ENCODE measurements at regions not wholly inside any gene's neighbourhood (a gene's known extent, or its start where the extent isn't known, plus 50 kb on each side); places are given as distances from the start of the nearest gene placed in this dataset.
"Not testable (repeated sequence)": the region's sequence is repeated elsewhere in the genome, so short reads cannot be mapped to it uniquely, and the experiment has no call there.

DNA sequence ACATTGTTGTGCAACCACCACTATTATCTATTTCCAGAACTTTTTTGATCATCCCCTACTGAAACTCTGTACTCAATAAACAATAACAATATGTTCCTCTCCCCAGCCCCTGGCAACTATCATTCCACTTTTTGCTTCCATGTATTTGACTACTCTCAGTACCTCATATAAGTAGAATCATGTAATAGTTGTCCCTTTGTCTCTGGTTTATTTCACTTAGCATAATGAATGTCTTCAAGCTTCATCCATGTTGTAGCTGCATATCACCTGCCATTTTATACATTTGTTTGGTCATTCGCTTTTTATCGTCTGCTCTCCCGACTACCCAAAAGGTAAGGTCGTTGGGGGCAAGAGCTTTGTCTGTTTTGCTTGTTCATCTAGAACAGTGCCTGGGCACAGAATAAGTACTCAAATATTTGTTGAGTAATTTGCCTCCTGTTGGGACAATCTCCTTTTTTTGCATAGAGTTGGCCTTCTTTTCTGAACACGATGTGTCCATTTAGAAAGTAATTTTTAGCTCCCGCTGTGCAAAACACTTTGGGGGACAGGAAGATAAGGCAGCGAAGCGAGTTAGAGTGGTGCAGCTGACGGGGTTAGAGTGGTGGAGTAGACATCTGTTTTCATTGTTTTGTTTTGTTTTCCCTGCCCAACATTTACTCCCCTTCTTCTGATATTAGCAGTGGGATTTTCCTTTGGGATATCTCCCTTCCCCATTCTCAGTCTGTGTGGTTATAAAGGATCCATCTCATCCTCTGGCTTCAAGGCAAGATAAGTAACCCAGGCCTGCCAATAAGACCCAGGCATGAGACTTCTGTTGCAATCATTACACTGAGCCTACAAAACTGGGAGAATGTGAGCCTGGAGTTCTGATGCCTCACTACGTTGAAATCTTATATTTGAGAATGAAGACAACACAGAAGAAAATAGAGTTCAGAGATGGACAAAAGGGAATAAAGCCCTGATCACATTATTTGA is 83.4 kb upstream of the RNU6-1 start:
- no peak for ATAC-seq
- Mint-ChIP-seq H3K4me3 (no peak overlapping the region), H3K36me3 (ENCODE audit: low read depth) (no peaks in the 10 kb centered on the region), H3K27ac (no peak overlapping the region), H3K4me1 (no peaks in the 10 kb centered on the region), H3K27me3 (no peaks in the 10 kb centered on the region), H3K9me3 (ENCODE audit: low read depth) (peaks cover 3% of the 10 kb centered on the region)
- intact Hi-C loops (cut with DNase I, micrococcal nuclease), result no loop called here
- DNase-seq, result no peak
- CTCF ChIA-PET, result no interaction called here
- POLR2A ChIA-PET, result no interaction called here

DNA sequence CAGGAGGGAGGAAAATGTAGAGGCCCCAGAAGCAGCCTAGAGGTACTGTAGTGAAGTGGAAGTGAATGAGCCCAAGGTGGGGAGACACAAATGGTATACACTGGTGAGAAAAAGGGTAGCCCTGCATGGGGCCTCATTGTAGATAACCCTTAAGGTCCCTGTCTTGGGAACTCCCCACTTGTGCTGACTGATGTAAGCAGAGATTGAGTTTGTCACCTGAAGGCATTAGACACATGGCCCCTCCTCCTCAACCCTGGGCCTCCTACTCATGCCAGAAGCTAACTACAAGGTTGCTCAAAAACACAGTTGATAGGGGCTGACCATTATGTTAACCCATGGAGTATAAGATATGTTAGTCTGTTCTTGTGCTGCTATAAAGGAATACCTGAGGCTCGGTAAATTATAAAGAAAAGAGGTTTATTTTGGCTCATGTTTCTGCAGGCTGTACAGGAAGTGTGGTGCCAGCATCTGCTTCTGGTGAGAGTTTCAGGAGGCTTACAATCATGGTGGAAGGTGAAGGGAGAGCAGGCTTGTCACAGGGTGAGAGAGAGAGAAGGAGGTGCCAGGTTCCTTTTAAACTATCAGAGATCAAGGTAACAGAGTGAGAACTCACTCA is 84.6 kb upstream of the RNU6-1 start:
- Mint-ChIP-seq H3K9me3 (ENCODE audit: low read depth) (peaks cover 3% of the 10 kb centered on the region), H3K36me3 (ENCODE audit: low read depth) (no peaks in the 10 kb centered on the region), H3K27me3 (no peaks in the 10 kb centered on the region), H3K4me3 (no peak overlapping the region), H3K27ac (no peak overlapping the region), H3K4me1 (no peaks in the 10 kb centered on the region)
- POLR2A ChIA-PET, result no interaction called here
- CTCF ChIA-PET, result no interaction called here
- DNase-seq, result no peak
- intact Hi-C loops (cut with DNase I, micrococcal nuclease), result no loop called here
- ATAC-seq, result no peak

- Mint-ChIP-seq H3K9me3 (ENCODE audit: low read depth) (peaks cover 3% of the 10 kb centered on the region), H3K4me1 (no peaks in the 10 kb centered on the region), H3K4me3 (no peak overlapping the region), H3K27me3 (no peaks in the 10 kb centered on the region), H3K36me3 (ENCODE audit: low read depth) (no peaks in the 10 kb centered on the region), H3K27ac (no peak overlapping the region)
- intact Hi-C loops (cut with DNase I, micrococcal nuclease), result no loop called here
- ChIA-PET POLR2A (no interaction called here), CTCF (no interaction called here)
- DNase-seq (no peak), ATAC-seq (no peak)
These were observed 85.3 kb upstream of the RNU6-1 start for GRCh38 chr15:67925182-67925581.

DNA sequence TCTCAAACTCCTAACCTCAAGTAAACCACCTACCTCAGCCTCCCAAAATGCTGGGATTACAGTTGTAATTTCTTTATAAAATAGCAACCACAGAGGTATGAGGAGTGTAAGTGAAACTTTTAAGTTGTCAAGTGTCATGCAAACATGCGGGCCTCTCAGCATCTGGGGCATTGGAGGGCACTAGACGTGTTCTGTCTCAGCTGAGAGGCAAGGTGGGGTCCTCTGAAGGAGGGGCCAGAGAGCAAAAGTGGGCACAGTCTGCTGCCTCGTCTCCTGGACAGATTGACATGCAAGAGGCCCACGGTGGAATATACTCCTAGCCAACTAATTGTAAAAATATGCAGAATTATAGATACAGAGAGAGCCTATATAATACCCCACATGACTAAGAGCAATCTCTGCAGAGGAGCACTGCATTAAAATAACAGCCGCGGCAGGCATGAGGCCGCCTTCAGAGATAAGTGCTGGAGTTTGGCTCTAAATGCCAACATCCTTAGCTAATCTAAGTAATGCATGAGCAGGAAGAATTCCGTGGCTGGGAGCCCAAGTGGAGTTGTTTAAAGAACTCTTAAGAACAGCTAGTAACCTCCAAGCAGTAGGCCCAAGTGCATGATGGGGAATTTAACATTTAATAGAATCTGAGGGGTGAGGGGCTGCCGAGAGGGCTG is 87.8 kb upstream of the RNU6-1 start:
- Mint-ChIP-seq H3K27me3 (no peaks in the 10 kb centered on the region), H3K36me3 (ENCODE audit: low read depth) (no peaks in the 10 kb centered on the region), H3K4me1 (no peaks in the 10 kb centered on the region), H3K4me3 (no peak overlapping the region), H3K9me3 (ENCODE audit: low read depth) (peaks cover 3% of the 10 kb centered on the region), H3K27ac (no peak overlapping the region)
- DNase-seq (no peak), ATAC-seq (no peak)
- intact Hi-C loops (cut with DNase I, micrococcal nuclease), result no loop called here
- POLR2A ChIA-PET, result no interaction called here
- CTCF ChIA-PET, result interaction anchor here (1.1 kb wide), 1 partner anchor 11 kb away, joined by 4 read pairs; no protein-coding TSS in a partner anchor

DNA sequence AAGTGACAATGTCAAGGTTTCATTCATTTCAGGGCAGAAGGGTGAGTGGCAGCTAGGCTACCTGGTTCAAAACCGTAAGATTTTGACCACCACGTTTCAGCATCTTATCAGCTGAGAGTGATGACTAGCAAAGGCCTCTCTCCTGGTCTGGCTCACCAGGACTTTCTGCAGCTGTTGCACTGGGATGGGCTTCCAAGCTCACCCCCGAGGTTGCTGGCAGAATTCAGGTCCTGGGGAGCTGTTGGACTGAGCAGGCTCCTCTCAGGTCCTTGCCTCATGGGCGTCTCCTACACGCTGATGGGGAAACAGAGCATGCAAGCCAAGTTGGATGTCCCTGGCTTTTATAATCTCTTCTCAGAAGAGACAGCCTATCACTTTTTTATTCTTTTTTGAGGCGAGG is 88.8 kb upstream of the RNU6-1 start:
- ATAC-seq (no peak), DNase-seq (no peak)
- Mint-ChIP-seq H3K27me3 (peaks cover 3% of the 10 kb centered on the region), H3K9me3 (ENCODE audit: low read depth) (peaks cover 3% of the 10 kb centered on the region), H3K4me1 (no peaks in the 10 kb centered on the region), H3K27ac (no peak overlapping the region), H3K36me3 (ENCODE audit: low read depth) (no peaks in the 10 kb centered on the region), H3K4me3 (no peak overlapping the region)
- ChIA-PET POLR2A (no interaction called here), CTCF (interaction anchor here (0.6 kb wide), 1 partner anchor 91 kb away, joined by 3 read pairs; no protein-coding TSS in a partner anchor)
- intact Hi-C loops (cut with DNase I, micrococcal nuclease), result no loop called here

- Mint-ChIP-seq H3K36me3 (ENCODE audit: low read depth) (no peaks in the 10 kb centered on the region), H3K9me3 (ENCODE audit: low read depth) (no peaks in the 10 kb centered on the region), H3K27me3 (peaks cover 3% of the 10 kb centered on the region), H3K4me3 (no peak overlapping the region), H3K27ac (no peak overlapping the region), H3K4me1 (no peaks in the 10 kb centered on the region)
- ChIA-PET CTCF (interaction anchor here (0.5 to 0.8 kb wide), 2 partner anchors 13 to 32 kb away, joined by 3 read pairs; no protein-coding TSS in a partner anchor), POLR2A (no interaction called here)
- intact Hi-C loops (cut with DNase I, micrococcal nuclease), result no loop called here
- ATAC-seq, result no peak
- no peak for DNase-seq
These were observed 90.9 kb upstream of the RNU6-1 start for GRCh38 chr15:67930720-67931119.

DNA sequence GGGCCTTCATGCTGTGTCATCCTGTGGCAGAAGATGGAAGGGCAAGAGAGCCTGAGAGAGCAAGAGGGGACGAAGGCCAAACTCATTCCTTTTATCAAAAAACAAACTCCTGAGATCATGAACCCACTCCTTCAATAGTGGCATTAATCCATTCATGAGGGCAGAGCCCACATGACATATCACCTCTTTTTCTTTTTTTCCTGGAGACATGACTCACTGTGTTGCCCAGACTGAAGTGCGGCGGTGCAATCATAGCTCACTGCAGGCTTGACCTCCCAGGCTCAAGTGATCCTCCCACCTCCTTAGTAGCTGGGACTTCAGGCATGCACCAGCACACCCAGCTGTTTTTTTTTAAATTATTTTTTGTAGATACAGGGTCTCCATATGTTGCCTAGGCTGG is 92.0 kb upstream of the RNU6-1 start:
- ATAC-seq, result no peak
- intact Hi-C loops (cut with DNase I, micrococcal nuclease), result no loop called here
- CTCF ChIA-PET, result no interaction called here

DNA sequence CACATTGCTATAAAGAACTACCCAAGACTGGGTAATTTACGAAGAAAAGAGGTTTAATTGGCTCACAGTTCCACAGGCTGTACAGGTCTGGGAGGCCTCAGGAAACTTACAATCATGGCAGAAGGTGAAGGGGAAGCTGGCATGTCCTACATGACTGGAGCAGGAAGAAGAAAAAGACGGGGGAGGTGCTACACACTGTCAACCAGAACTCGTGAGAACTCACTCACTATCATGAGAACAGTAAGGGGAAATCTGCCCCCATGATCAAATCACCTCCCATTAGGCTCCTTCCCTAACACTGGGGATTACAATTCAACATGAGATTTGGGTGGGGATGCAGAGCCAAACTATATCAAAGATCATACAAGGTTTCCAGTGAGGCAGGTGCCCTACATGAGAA is 94.3 kb upstream of the RNU6-1 start:
- DNase-seq; H3K36me3 Mint-ChIP-seq (ENCODE audit: low read depth); H3K27ac Mint-ChIP-seq; H3K4me3 Mint-ChIP-seq; H3K9me3 Mint-ChIP-seq (ENCODE audit: low read depth); CTCF ChIA-PET; H3K27me3 Mint-ChIP-seq; H3K4me1 Mint-ChIP-seq; POLR2A ChIA-PET; ATAC-seq; intact Hi-C loops (cut with DNase I, micrococcal nuclease): not testable (repeated sequence)

More for the DNA sequence above, 92.0 kb upstream of the RNU6-1 start:
- Mint-ChIP-seq H3K27ac (no peak overlapping the region), H3K9me3 (ENCODE audit: low read depth) (no peaks in the 10 kb centered on the region), H3K36me3 (ENCODE audit: low read depth) (no peaks in the 10 kb centered on the region), H3K4me1 (no peaks in the 10 kb centered on the region), H3K4me3 (no peak overlapping the region), H3K27me3 (peaks cover 3% of the 10 kb centered on the region)
- DNase-seq, result no peak
- POLR2A ChIA-PET, result interaction anchor here (0.6 kb wide), 1 partner anchor 346 kb away, joined by 4 read pairs; no protein-coding TSS in a partner anchor

DNA sequence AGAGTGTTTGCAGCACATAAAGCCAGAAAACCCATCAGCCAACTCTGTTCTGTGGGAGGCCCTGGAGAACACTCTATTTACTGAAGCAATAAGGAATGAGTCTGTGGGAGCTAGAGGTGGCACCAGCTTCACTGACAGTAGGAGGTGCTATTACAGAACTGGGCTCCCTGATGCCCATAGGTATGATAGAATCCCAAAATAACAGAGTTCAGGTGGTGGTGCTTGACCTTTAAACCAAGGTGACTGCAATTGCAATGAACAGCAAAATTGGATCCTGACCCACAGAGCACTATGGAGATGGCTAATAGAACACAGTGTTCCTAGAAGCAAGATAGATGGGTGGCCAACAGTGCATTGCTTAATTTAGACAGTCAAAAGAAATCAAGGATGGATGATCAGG is 95.4 kb upstream of the RNU6-1 start:
- H3K4me3 Mint-ChIP-seq, result no peak overlapping the region
- POLR2A ChIA-PET, result no interaction called here
- H3K27me3 Mint-ChIP-seq, result peaks cover 3% of the 10 kb centered on the region
- intact Hi-C loops (cut with DNase I, micrococcal nuclease), result no loop called here
- no peaks in the 10 kb centered on the region for H3K9me3 Mint-ChIP-seq (ENCODE audit: low read depth)
- ATAC-seq (no peak), DNase-seq (no peak)
- CTCF ChIA-PET, result no interaction called here
- no peak overlapping the region for H3K27ac Mint-ChIP-seq
- H3K4me1 Mint-ChIP-seq, result no peaks in the 10 kb centered on the region
- no peaks in the 10 kb centered on the region for H3K36me3 Mint-ChIP-seq (ENCODE audit: low read depth)

DNA sequence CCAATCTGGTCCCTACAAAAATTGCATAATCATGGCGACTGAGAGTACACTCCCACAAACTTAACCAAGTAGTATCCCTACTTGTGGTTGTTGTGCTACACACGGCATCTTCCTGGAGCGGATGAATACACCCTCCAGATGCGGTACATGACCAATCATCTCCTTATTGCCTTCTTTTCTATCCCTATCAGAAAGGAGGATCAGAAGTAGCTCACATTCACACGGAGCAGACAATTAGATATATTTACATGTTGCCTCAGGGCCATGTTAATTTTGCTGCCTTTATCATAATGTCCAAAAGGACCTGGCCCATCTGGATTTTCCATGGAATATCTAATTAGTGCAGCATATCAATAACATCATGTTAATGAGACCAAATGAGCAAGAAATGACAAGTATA is 96.4 kb upstream of the RNU6-1 start:
- Mint-ChIP-seq H3K4me3 (no peak overlapping the region), H3K4me1 (no peaks in the 10 kb centered on the region), H3K27me3 (peaks cover 3% of the 10 kb centered on the region), H3K27ac (no peak overlapping the region), H3K9me3 (ENCODE audit: low read depth) (no peaks in the 10 kb centered on the region), H3K36me3 (ENCODE audit: low read depth) (no peaks in the 10 kb centered on the region)
- ChIA-PET CTCF (no interaction called here), POLR2A (no interaction called here)
- ATAC-seq, result no peak
- intact Hi-C loops (cut with DNase I, micrococcal nuclease), result no loop called here
- no peak for DNase-seq

GRCh38 chr15:67937153-67937761 is 97.4 kb upstream of the RNU6-1 start:
- DNase-seq (no peak), ATAC-seq (no peak)
- CTCF ChIA-PET, result no interaction called here
- H3K36me3 Mint-ChIP-seq (ENCODE audit: low read depth), result no peaks in the 10 kb centered on the region
- no peak overlapping the region for H3K27ac Mint-ChIP-seq
- intact Hi-C loops (cut with DNase I, micrococcal nuclease), result no loop called here
- no peaks in the 10 kb centered on the region for H3K9me3 Mint-ChIP-seq (ENCODE audit: low read depth)
- peaks cover 3% of the 10 kb centered on the region for H3K27me3 Mint-ChIP-seq
- POLR2A ChIA-PET, result no interaction called here
- no peak overlapping the region for H3K4me3 Mint-ChIP-seq
- no peaks in the 10 kb centered on the region for H3K4me1 Mint-ChIP-seq

Measured in activated CD4-positive, alpha-beta T cell treated with anti-CD3 and anti-CD28 coated beads for 36 hours (primary cell).